SK-N-SH treated with all-trans-retinoic acid at 6 μM for 48 hours (cell line): ENCODE measurements at regions not wholly inside any gene's neighbourhood (a gene's known extent, or its start where the extent isn't known, plus 50 kb on each side); places are given as distances from the start of the nearest gene placed in this dataset.
"Not testable (repeated sequence)": the region's sequence is repeated elsewhere in the genome, so short reads cannot be mapped to it uniquely, and the experiment has no call there.

ENCODE experiments used
- CSDC2 ChIP-seq: fragments of 250-450 bp; sonication (Bioruptor Pico); IDR thresholded peaks from 2 replicates; pipeline ENCODE4 v1.5.0; 2020; ENCODE audit warnings: mild to moderate bottlenecking, moderate library complexity
- ESRRG ChIP-seq: fragments of 250-450 bp; sonication (Bioruptor Pico); IDR thresholded peaks from 2 replicates; pipeline ENCODE4 v1.6.1; 2021; ENCODE audit warnings: mild to moderate bottlenecking
- ISL1 ChIP-seq: fragments of 250-450 bp; sonication (Bioruptor Pico); IDR thresholded peaks from 2 replicates; pipeline ENCODE4 v2.1.2; 2022; ENCODE audit warnings: mild to moderate bottlenecking, moderate library complexity
- PATZ1 ChIP-seq: fragments of 250-450 bp; sonication (Bioruptor Pico); IDR thresholded peaks from 2 replicates; pipeline ENCODE4 v1.8.0; 2020; ENCODE audit warnings: mild to moderate bottlenecking, moderate library complexity, borderline replicate concordance
- POU6F1 ChIP-seq: fragments of 250-450 bp; sonication (Bioruptor Pico); IDR thresholded peaks from 2 replicates; pipeline ENCODE4 v1.8.0; 2021; ENCODE audit warnings: low read depth, mild to moderate bottlenecking, moderate library complexity, borderline replicate concordance
- PPARA ChIP-seq: fragments of 250-450 bp; sonication (Bioruptor Pico); IDR thresholded peaks from 2 replicates; pipeline ENCODE4 v1.5.0; 2020; ENCODE audit warnings: mild to moderate bottlenecking, borderline replicate concordance
- RARB ChIP-seq: fragments of 250-450 bp; sonication (Bioruptor Pico); IDR thresholded peaks from 2 replicates; pipeline ENCODE4 v1.8.0; 2021; ENCODE audit warnings: mild to moderate bottlenecking, moderate library complexity
- SNAI2 ChIP-seq: fragments of 250-450 bp; sonication (Bioruptor Pico); IDR thresholded peaks from 2 replicates; pipeline ENCODE4 v1.5.0; 2020; ENCODE audit warnings: mild to moderate bottlenecking, moderate library complexity
- TOX ChIP-seq: fragments of 250-450 bp; sonication (Bioruptor Pico); IDR thresholded peaks from 2 replicates; pipeline ENCODE4 v1.8.0; 2021; ENCODE audit warnings: mild to moderate bottlenecking, moderate library complexity, borderline replicate concordance
- TSHZ2 ChIP-seq: fragments of 250-450 bp; sonication (Bioruptor Pico); IDR thresholded peaks from 2 replicates; pipeline ENCODE4 v1.5.0; 2020; ENCODE audit warnings: mild to moderate bottlenecking, moderate library complexity
- ZFP30 ChIP-seq: fragments of 450-650 bp; formaldehyde crosslinking; IDR thresholded peaks from 2 replicates; pipeline ENCODE4 v1.5.0; 2022; ENCODE audit warnings: mild to moderate bottlenecking, moderate library complexity
- ZNF565 ChIP-seq: fragments of 450-650 bp; formaldehyde crosslinking; conservative IDR thresholded peaks from 2 replicates; pipeline ENCODE4 v1.5.0; 2020; ENCODE audit warnings: low read depth, mild to moderate bottlenecking, moderate library complexity

GRCh38 chr16:29158031-29158784 lies 173.4 kb downstream of the LAT start:
- TF ChIP-seq ESRRG (CRISPR knock-in tag); ISL1; CSDC2 (CRISPR knock-in tag); PPARA (CRISPR knock-in tag); ZFP30 (CRISPR knock-in tag); RARB; TOX; TSHZ2 (CRISPR knock-in tag); ZNF565; POU6F1 (CRISPR knock-in tag); SNAI2 (CRISPR knock-in tag); PATZ1 (CRISPR knock-in tag): not testable (repeated sequence)
